ENCODE measurements at regions not wholly inside any gene's neighbourhood (a gene's known extent, or its start where the extent isn't known, plus 50 kb on each side); places are given as distances from the start of the nearest gene placed in this dataset.

DNA sequence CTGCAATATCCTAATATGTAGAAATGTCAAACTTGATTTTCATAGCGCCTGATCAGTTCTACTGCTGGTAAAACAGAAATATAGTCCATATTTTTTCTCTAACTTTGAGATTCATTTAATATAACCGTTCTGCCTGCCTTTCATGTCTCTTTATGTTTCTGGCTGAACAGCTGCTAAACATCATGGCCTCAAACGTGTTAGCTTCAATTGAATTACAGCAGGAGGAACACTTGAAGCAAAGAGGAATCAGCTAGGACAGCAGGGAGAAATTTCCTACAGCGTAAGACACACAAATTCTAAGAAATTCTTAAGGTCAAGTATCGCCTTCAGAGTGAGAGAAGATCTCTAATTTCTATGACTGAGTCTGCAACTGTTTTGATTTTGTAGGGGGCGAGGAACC, 433.2 kb downstream of the FBXO15 start:
- no peak overlapping the region for H3K9ac ChIP-seq (ENCODE audit: low read depth in 1 of 2, low read length in 2 of 2)
- H3K27ac ChIP-seq (ENCODE audit: low read depth in 1 of 2, low read length in 2 of 2): no peak overlapping the region
- H3K4me3 ChIP-seq (ENCODE audit: low read depth in 1 of 3, low read length in 3 of 3): no peak overlapping the region
- H3K9me3 ChIP-seq (ENCODE audit: control insufficient read depth in 4 of 4, low read length in 3 of 4): no peaks in the 10 kb centered on the region
- H3K4me1 ChIP-seq (ENCODE audit: control insufficient read depth in 4 of 4, insufficient read depth in 4 of 4, low read length in 3 of 4): no peaks in the 10 kb centered on the region
- WGBS: 66% methylated on average over 6 of the region's 6 CpGs
- H3K36me3 ChIP-seq (ENCODE audit: control insufficient read depth in 4 of 4, insufficient read depth in 3 of 4, low read depth in 1 of 4, low read length in 3 of 4): no peaks in the 10 kb centered on the region
- TF ChIP-seq TAF1 (conservative IDR thresholded peaks at IDR 0.05) (no peak), YY1 (IDR thresholded peaks at IDR 0.05) (no peak), ATF3 (IDR thresholded peaks at IDR 0.05) (no peak), NR2F2 (IDR thresholded peaks at IDR 0.05) (no peak), CTCF (IDR thresholded peaks at IDR 0.05; ENCODE audit: low read depth, low read length, missing input control) (no peak), SP1 (IDR thresholded peaks at IDR 0.05) (no peak), FOXA2 (IDR thresholded peaks at IDR 0.05) (no peak), HNF4G (IDR thresholded peaks at IDR 0.05) (no peak), EGR1 (IDR thresholded peaks at IDR 0.05; ENCODE audit: low read depth in 2 of 2) (no peak)
- DNase-seq (ENCODE audit: low spot score): no peak
- H3K27me3 ChIP-seq (ENCODE audit: control insufficient read depth in 4 of 4, insufficient read depth in 4 of 4, low read length in 3 of 4): no peaks in the 10 kb centered on the region

- Histone ChIP-seq H3K36me3 (ENCODE audit: control insufficient read depth in 4 of 4, insufficient read depth in 3 of 4, low read depth in 1 of 4, low read length in 3 of 4) (no peaks in the 10 kb centered on the region), H3K27me3 (ENCODE audit: control insufficient read depth in 4 of 4, insufficient read depth in 4 of 4, low read length in 3 of 4) (no peaks in the 10 kb centered on the region), H3K9me3 (ENCODE audit: control insufficient read depth in 4 of 4, low read length in 3 of 4) (peaks cover 0 to 3% (median 0%) of the 10 kb centered on the region in 4 donors), H3K4me3 (ENCODE audit: low read depth in 1 of 3, low read length in 3 of 3) (no peak overlapping the region), H3K4me1 (ENCODE audit: control insufficient read depth in 4 of 4, insufficient read depth in 4 of 4, low read length in 3 of 4) (no peaks in the 10 kb centered on the region), H3K9ac (ENCODE audit: low read depth in 1 of 2, low read length in 2 of 2) (no peak overlapping the region), H3K27ac (ENCODE audit: low read depth in 1 of 2, low read length in 2 of 2) (no peak overlapping the region)
- WGBS: 66% methylated on average over 2 of the region's 2 CpGs
- TF ChIP-seq GABPA (IDR thresholded peaks at IDR 0.05 in 1 of 2, conservative IDR thresholded peaks at IDR 0.05 in 1 of 2) (no peak), TAF1 (conservative IDR thresholded peaks at IDR 0.05) (no peak), NR2F2 (IDR thresholded peaks at IDR 0.05) (no peak), FOXA2 (IDR thresholded peaks at IDR 0.05) (no peak), MAX (IDR thresholded peaks at IDR 0.05) (no peak), RAD21 (IDR thresholded peaks at IDR 0.05) (no peak), EGR1 (IDR thresholded peaks at IDR 0.05; ENCODE audit: low read depth in 2 of 2) (no peak), CTCF (IDR thresholded peaks at IDR 0.05; ENCODE audit: low read depth, low read length, missing input control) (no peak)
- no peak for DNase-seq (ENCODE audit: low spot score)
These were observed 436.4 kb downstream of the FBXO15 start for GRCh38 chr18:73711256-73711655.

GRCh38 chr18:73708591-73708990, 439.0 kb downstream of the FBXO15 start:
- no peak for DNase-seq (ENCODE audit: low spot score)
- Histone ChIP-seq H3K36me3 (ENCODE audit: control insufficient read depth in 4 of 4, insufficient read depth in 3 of 4, low read depth in 1 of 4, low read length in 3 of 4) (no peaks in the 10 kb centered on the region), H3K27ac (ENCODE audit: low read depth in 1 of 2, low read length in 2 of 2) (no peak overlapping the region), H3K27me3 (ENCODE audit: control insufficient read depth in 4 of 4, insufficient read depth in 4 of 4, low read length in 3 of 4) (no peaks in the 10 kb centered on the region), H3K4me1 (ENCODE audit: control insufficient read depth in 4 of 4, insufficient read depth in 4 of 4, low read length in 3 of 4) (no peaks in the 10 kb centered on the region), H3K9ac (ENCODE audit: low read depth in 1 of 2, low read length in 2 of 2) (no peak overlapping the region), H3K9me3 (ENCODE audit: control insufficient read depth in 4 of 4, low read length in 3 of 4) (peaks cover 0 to 3% (median 0%) of the 10 kb centered on the region in 4 donors), H3K4me3 (ENCODE audit: low read depth in 1 of 3, low read length in 3 of 3) (no peak overlapping the region)
- TF ChIP-seq FOXA2 (IDR thresholded peaks at IDR 0.05) (no peak), GABPA (IDR thresholded peaks at IDR 0.05 in 1 of 2, conservative IDR thresholded peaks at IDR 0.05 in 1 of 2) (no peak), HNF4A (conservative IDR thresholded peaks at IDR 0.05) (no peak), EGR1 (IDR thresholded peaks at IDR 0.05; ENCODE audit: low read depth in 2 of 2) (no peak), RXRA (IDR thresholded peaks at IDR 0.05) (no peak), JUND (IDR thresholded peaks at IDR 0.05) (no peak), SP1 (IDR thresholded peaks at IDR 0.05) (no peak)
- WGBS: 89% methylated on average over 5 of the region's 5 CpGs

Measured in liver (tissue), 8 donors.